Hepatocyte (in vitro differentiated cells): ENCODE measurements at regions not wholly inside any gene's neighbourhood (a gene's known extent, or its start where the extent isn't known, plus 50 kb on each side); places are given as distances from the start of the nearest gene placed in this dataset.

Source experiments
- DNase-seq: peaks from one replicate; pipeline ENCODE4 v3.0.0-alpha.2; 2016; ENCODE audit warnings: low spot score
- H2AFZ ChIP-seq: fragments of 200-600 bp; sonication (generic); 2 replicates; pipeline ENCODE4 v1.6.0; 2016; ENCODE audit warnings: antibody characterized with exemption, mild to moderate bottlenecking
- H3K27ac ChIP-seq: fragments of 200-600 bp; sonication (generic); 2 replicates; pipeline ENCODE4 v1.5.1; 2016; ENCODE audit warnings: mild to moderate bottlenecking
- H3K27me3 ChIP-seq: fragments of 200-600 bp; sonication (generic); 2 replicates; pipeline ENCODE4 v1.6.1; 2016
- H3K36me3 ChIP-seq: fragments of 200-600 bp; sonication (generic); replicated peaks from 2 replicates; pipeline ENCODE4 v1.5.1; 2016; ENCODE audit warnings: low read depth; ENCODE audit not compliant: insufficient read depth
- H3K4me1 ChIP-seq: fragments of 200-600 bp; sonication (generic); 2 replicates; pipeline ENCODE4 v1.5.1; 2016; ENCODE audit warnings: mild to moderate bottlenecking, moderate library complexity; ENCODE audit not compliant: insufficient read depth
- H3K4me2 ChIP-seq: fragments of 200-600 bp; sonication (generic); 2 replicates; pipeline ENCODE4 v1.6.0; 2016
- H3K4me3 ChIP-seq: fragments of 200-600 bp; sonication (generic); 2 replicates; pipeline ENCODE4 v1.5.1; 2016; ENCODE audit warnings: mild to moderate bottlenecking
- H3K79me2 ChIP-seq: fragments of 200-600 bp; sonication (generic); 2 replicates; pipeline ENCODE4 v1.6.0; 2017; ENCODE audit warnings: mild to moderate bottlenecking
- H3K9me2 ChIP-seq: fragments of 200-600 bp; sonication (generic); replicated peaks from 2 replicates; pipeline ENCODE4 v1.6.0; 2017; ENCODE audit warnings: mild to moderate bottlenecking; ENCODE audit not compliant: insufficient read depth
- H3K9me3 ChIP-seq: fragments of 200-600 bp; sonication (generic); 2 replicates; pipeline ENCODE4 v1.5.1; 2016; ENCODE audit warnings: low read depth, mild to moderate bottlenecking
- H4K20me1 ChIP-seq: fragments of 200-600 bp; sonication (generic); 2 replicates; pipeline ENCODE4 v1.6.0; 2016; ENCODE audit warnings: mild to moderate bottlenecking; ENCODE audit not compliant: insufficient read depth, poor library complexity, severe bottlenecking
- EZH2 ChIP-seq: fragments of 200-600 bp; sonication (generic); IDR thresholded peaks from 2 replicates; pipeline ENCODE4 v1.6.1; 2016; ENCODE audit warnings: antibody characterized with exemption, mild to moderate bottlenecking, borderline replicate concordance
- EZH2phosphoT487 ChIP-seq: fragments of 200-600 bp; sonication (generic); IDR thresholded peaks from one replicate; pipeline ENCODE4 v1.6.1; 2018; ENCODE audit warnings: antibody characterized with exemption, mild to moderate bottlenecking, low read depth, moderate library complexity; ENCODE audit not compliant: unreplicated experiment, severe bottlenecking
- WGBS: methylation state at CpG from one replicate; pipeline ENCODE4 v1.1.6; 2016; ENCODE audit warnings: low lambda C conversion rate; ENCODE audit errors: missing lambda C conversion rate; 5-methylcytosine and 5-hydroxymethylcytosine counted together
- TF ChIP-seq, protein P1 (sequence below): fragments of 200-600 bp; sonication (generic); IDR thresholded peaks from 2 replicates; pipeline ENCODE4 v1.5.1; 2016; ENCODE audit warnings: antibody characterized with exemption, mild to moderate bottlenecking; ENCODE audit not compliant: poor library complexity

- H3K4me1 ChIP-seq: no peaks in the 10 kb centered on the region
- no peak for DNase-seq
- H2AFZ ChIP-seq: no peak overlapping the region
- H3K79me2 ChIP-seq: no peaks in the 10 kb centered on the region
- H3K27me3 ChIP-seq: no peaks in the 10 kb centered on the region
- H3K27ac ChIP-seq: no peak overlapping the region
- H3K4me3 ChIP-seq: no peak overlapping the region
- H3K4me2 ChIP-seq: no peak overlapping the region
- no peak for TF ChIP-seq EZH2
- TF ChIP-seq, protein P1, sequence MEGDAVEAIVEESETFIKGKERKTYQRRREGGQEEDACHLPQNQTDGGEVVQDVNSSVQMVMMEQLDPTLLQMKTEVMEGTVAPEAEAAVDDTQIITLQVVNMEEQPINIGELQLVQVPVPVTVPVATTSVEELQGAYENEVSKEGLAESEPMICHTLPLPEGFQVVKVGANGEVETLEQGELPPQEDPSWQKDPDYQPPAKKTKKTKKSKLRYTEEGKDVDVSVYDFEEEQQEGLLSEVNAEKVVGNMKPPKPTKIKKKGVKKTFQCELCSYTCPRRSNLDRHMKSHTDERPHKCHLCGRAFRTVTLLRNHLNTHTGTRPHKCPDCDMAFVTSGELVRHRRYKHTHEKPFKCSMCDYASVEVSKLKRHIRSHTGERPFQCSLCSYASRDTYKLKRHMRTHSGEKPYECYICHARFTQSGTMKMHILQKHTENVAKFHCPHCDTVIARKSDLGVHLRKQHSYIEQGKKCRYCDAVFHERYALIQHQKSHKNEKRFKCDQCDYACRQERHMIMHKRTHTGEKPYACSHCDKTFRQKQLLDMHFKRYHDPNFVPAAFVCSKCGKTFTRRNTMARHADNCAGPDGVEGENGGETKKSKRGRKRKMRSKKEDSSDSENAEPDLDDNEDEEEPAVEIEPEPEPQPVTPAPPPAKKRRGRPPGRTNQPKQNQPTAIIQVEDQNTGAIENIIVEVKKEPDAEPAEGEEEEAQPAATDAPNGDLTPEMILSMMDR: no peak
- no peak for TF ChIP-seq EZH2phosphoT487
- no peaks in the 10 kb centered on the region for H3K9me2 ChIP-seq
- no peaks in the 10 kb centered on the region for H4K20me1 ChIP-seq
- WGBS: 79% methylated on average over 2 of the region's 2 CpGs
- H3K36me3 ChIP-seq: no peaks in the 10 kb centered on the region
- no peaks in the 10 kb centered on the region for H3K9me3 ChIP-seq
Observed at GRCh38 chr5:39946356-39947045, 521.7 kb upstream of the DAB2 start.

DNA sequence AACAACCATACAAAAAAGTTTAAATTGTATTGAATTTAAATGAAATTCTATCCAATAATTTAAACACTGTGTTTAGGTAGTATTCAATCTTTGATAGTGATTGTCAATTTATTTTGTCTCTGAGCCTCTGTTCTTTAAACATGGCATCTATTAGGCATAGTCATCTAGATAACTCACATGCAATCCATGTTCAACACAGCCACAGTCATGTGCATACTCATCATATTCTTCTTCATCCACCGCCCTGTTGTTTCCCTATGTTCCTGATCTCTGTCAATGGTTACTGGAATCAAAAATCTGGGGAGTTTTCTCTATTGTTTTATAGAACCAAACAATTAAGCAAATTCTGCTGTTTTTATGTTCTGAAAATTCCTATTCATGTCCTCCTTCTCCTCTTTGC, 521.1 kb upstream of the DAB2 start:
- Histone ChIP-seq H3K9me2 (no peaks in the 10 kb centered on the region), H3K4me3 (no peak overlapping the region), H3K27ac (no peak overlapping the region), H3K36me3 (no peaks in the 10 kb centered on the region), H3K27me3 (no peaks in the 10 kb centered on the region), H2AFZ (no peak overlapping the region), H3K4me2 (no peak overlapping the region), H4K20me1 (no peaks in the 10 kb centered on the region), H3K9me3 (no peaks in the 10 kb centered on the region), H3K4me1 (no peaks in the 10 kb centered on the region), H3K79me2 (no peaks in the 10 kb centered on the region)
- WGBS: 93% methylated on average over 1 of the region's 1 CpG
- TF ChIP-seq, protein P1: no peak
- no peak for TF ChIP-seq EZH2phosphoT487
- DNase-seq: no peak

GRCh38 chr5:39943811-39944210, 519.0 kb upstream of the DAB2 start:
- H4K20me1 ChIP-seq: no peaks in the 10 kb centered on the region
- H3K36me3 ChIP-seq: no peaks in the 10 kb centered on the region
- no peak overlapping the region for H2AFZ ChIP-seq
- DNase-seq: no peak
- TF ChIP-seq, protein P1: no peak
- TF ChIP-seq EZH2: no peak
- no peak for TF ChIP-seq EZH2phosphoT487
- no peaks in the 10 kb centered on the region for H3K4me1 ChIP-seq
- no peaks in the 10 kb centered on the region for H3K9me3 ChIP-seq
- no peak overlapping the region for H3K27ac ChIP-seq
- no peaks in the 10 kb centered on the region for H3K27me3 ChIP-seq
- no peaks in the 10 kb centered on the region for H3K9me2 ChIP-seq
- no peaks in the 10 kb centered on the region for H3K79me2 ChIP-seq
- no peak overlapping the region for H3K4me3 ChIP-seq
- H3K4me2 ChIP-seq: no peak overlapping the region
- WGBS: 88% methylated on average over 1 of the region's 1 CpG

DNA sequence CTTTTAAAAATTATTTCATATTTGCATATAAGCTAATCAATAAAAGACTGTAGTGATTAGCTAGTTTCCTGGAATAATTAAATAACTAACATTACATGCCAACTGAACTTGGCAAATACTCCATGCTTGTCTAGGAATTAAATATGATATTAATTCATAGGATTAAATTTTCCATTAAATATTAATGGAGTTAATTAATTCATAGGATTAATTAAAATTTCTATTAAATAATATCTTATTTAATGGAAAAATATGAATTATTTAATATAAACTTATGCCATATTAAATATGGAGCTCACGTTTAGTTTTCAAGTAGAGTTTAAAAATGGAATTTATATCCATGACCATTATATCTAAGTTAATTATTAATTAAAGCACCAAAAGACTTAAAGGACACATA, 517.8 kb upstream of the DAB2 start:
- Histone ChIP-seq H3K9me3 (no peaks in the 10 kb centered on the region), H3K9me2 (no peaks in the 10 kb centered on the region), H2AFZ (no peak overlapping the region), H3K27me3 (no peaks in the 10 kb centered on the region), H3K4me3 (no peak overlapping the region), H3K27ac (no peak overlapping the region), H3K79me2 (no peaks in the 10 kb centered on the region), H3K4me1 (no peaks in the 10 kb centered on the region), H3K36me3 (no peaks in the 10 kb centered on the region), H3K4me2 (no peak overlapping the region), H4K20me1 (no peaks in the 10 kb centered on the region)
- WGBS: 79% methylated on average over 1 of the region's 1 CpG
- DNase-seq: no peak
- TF ChIP-seq, protein P1: no peak
- TF ChIP-seq EZH2: no peak
- TF ChIP-seq EZH2phosphoT487: no peak
